ENCODE measurements at regions not wholly inside any gene's neighbourhood (a gene's known extent, or its start where the extent isn't known, plus 50 kb on each side); places are given as distances from the start of the nearest gene placed in this dataset.

GRCh38 chr1:199970125-199970524 is 57.4 kb upstream of the NR5A2 start:
- TF ChIP-seq CTCF (IDR thresholded peaks at IDR 0.05; ENCODE audit: insufficient read depth, low read depth, low read length) (no peak), EZH2 (IDR thresholded peaks at IDR 0.05; ENCODE audit: insufficient read depth, low read length) (no peak)

Data from astrocyte (in vitro differentiated cells and primary cell).